ENCODE measurements at regions not wholly inside any gene's neighbourhood (a gene's known extent, or its start where the extent isn't known, plus 50 kb on each side); places are given as distances from the start of the nearest gene placed in this dataset.

DNA sequence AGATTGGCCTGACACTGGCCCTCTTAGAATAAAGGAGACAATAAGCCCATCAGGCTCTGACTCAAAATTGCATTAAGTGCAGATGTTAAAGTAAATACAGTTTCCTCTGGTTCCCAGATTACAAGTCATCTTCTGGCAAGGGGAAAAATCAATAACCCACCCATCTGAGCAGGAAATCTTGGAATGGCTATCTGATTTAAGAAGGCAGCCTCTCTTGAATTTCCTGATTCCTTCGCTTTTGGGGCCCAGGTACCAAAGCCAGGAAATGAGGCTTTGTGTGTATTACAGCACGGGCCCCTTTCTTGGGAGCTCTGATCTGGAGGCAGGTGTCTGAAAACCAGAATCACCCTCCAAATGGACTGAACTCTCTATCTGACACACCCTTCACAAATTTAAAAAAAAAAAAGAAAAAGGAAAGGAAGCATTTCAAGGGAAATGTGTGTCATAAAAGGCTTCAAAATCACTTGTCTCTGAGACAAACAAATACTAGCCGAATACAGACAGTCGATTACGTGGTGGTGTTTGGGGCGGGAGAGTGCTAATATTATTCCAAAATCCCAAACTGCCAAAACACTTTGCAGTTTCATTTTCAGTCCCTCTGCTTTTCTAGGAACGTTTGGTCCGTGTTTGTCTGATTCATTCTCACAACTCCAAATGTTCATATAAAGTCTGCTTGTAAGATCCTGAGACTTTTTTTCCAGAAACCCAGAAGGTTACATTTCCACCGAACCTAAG lies 240.9 kb upstream of the CAMK1G start:
- no peak for TF ChIP-seq CTCF (IDR thresholded peaks at IDR 0.05)
- no peak for TF ChIP-seq POLR2A (IDR thresholded peaks at IDR 0.05)
